HG02642 (cell line): ENCODE measurements at regions not wholly inside any gene's neighbourhood (a gene's known extent, or its start where the extent isn't known, plus 50 kb on each side); places are given as distances from the start of the nearest gene placed in this dataset.
A peak's percentile ranks its signal among the peaks of the same experiment; 100 is the strongest.
"Not testable (repeated sequence)": the region's sequence is repeated elsewhere in the genome, so short reads cannot be mapped to it uniquely, and the experiment has no call there.

Experiments used
- ATAC-seq: cut with Tn5 transposase; IDR thresholded peaks from one replicate; pipeline ENCODE4 v1.9.1; 2021; ENCODE audit warnings: mild to moderate bottlenecking; ENCODE audit not compliant: unreplicated experiment, poor library complexity

GRCh38 chr18:70390371-70391090 is 101.7 kb downstream of the SOCS6 start:
- no peak for ATAC-seq

GRCh38 chr18:70389036-70389435 is 100.2 kb downstream of the SOCS6 start:
- not testable (repeated sequence) for ATAC-seq

- no peak for ATAC-seq
Observed at GRCh38 chr18:70387027-70387426, 98.2 kb downstream of the SOCS6 start.

- no peak for ATAC-seq
Observed at GRCh38 chr18:70386582-70386981, 97.7 kb downstream of the SOCS6 start.

GRCh38 chr18:70385474-70385873 is 96.6 kb downstream of the SOCS6 start:
- ATAC-seq, result no peak

- no peak for ATAC-seq
Observed at GRCh38 chr18:70384181-70384790, 95.4 kb downstream of the SOCS6 start.

- ATAC-seq, result no peak
Observed at GRCh38 chr18:70382992-70383717, 94.3 kb downstream of the SOCS6 start.

GRCh38 chr18:70382017-70382416 is 93.2 kb downstream of the SOCS6 start:
- ATAC-seq, result no peak

- ATAC-seq, result peak; percentile 46
Observed at GRCh38 chr18:70380915-70381896, 92.4 kb downstream of the SOCS6 start.
